ENCODE measurements at regions not wholly inside any gene's neighbourhood (a gene's known extent, or its start where the extent isn't known, plus 50 kb on each side); places are given as distances from the start of the nearest gene placed in this dataset.

DNA sequence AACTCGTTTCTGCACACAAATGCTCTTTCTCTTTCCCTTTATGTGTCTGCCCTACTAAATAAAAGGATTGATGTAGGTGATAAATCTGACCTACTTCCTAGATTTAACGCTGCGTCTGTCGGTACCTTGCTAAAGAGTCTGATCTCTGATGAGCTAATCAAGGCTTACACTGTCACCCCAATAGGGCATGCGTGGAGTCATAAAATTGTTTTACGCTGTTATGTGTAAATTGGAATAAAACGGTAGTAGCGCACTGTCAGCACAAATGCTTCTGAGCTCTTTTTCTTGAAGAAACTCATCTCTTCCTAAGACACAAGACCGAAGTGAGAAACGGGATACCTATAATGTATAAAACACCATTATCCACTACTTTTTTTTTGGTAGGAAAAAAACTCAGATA is 2106.3 kb upstream of the WWC1 start:
- TF ChIP-seq, protein P1, sequence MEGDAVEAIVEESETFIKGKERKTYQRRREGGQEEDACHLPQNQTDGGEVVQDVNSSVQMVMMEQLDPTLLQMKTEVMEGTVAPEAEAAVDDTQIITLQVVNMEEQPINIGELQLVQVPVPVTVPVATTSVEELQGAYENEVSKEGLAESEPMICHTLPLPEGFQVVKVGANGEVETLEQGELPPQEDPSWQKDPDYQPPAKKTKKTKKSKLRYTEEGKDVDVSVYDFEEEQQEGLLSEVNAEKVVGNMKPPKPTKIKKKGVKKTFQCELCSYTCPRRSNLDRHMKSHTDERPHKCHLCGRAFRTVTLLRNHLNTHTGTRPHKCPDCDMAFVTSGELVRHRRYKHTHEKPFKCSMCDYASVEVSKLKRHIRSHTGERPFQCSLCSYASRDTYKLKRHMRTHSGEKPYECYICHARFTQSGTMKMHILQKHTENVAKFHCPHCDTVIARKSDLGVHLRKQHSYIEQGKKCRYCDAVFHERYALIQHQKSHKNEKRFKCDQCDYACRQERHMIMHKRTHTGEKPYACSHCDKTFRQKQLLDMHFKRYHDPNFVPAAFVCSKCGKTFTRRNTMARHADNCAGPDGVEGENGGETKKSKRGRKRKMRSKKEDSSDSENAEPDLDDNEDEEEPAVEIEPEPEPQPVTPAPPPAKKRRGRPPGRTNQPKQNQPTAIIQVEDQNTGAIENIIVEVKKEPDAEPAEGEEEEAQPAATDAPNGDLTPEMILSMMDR (IDR thresholded peaks at IDR 0.05 in 4 of 5, conservative IDR thresholded peaks at IDR 0.05 in 1 of 5) = no peak
- no peak for TF ChIP-seq POLR2A (IDR thresholded peaks at IDR 0.05)

Data from gastrocnemius medialis (tissue), 4 donors.